ENCODE measurements at regions not wholly inside any gene's neighbourhood (a gene's known extent, or its start where the extent isn't known, plus 50 kb on each side); places are given as distances from the start of the nearest gene placed in this dataset.
A peak's percentile ranks its signal among the peaks of the same experiment; 100 is the strongest.

DNA sequence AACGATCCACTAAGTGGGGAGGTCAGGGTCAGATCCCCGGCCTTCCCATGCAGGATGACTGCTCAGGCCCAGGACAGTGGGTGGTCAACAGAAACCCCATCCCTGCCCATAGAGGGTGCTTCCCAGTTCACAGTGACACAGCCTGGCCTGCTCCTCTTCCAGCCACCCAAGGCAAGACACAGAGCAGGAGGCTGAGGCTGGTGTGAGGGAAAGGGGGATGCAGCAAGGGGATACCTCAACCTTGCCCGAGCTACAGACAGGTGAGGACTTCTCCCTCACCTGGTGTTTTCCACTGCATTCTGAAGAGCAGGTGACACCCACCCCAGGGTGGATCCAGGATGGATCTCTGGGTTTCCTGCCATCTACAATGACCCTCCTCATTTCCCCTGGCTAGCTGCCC is 106.7 kb downstream of the KIF26A start:
- Histone ChIP-seq H3K4me1 (replicated peaks in 1 of 2) (peaks cover 9 to 11% of the 10 kb centered on the region in 2 donors), H3K27ac (no peak overlapping the region), H3K4me3 (no peak overlapping the region)
- WGBS, 10 experiments, result 80 to 86% methylated on average over 1 of the region's 3 CpGs; no CpG with 5 or more reads in 8 of the 10 experiments
- in situ Hi-C loops (cut with MboI; ENCODE audit: low pct_unique_long_range_greater_than_20kb in 2 of 9, low sequenced_read_pairs in 9 of 9, unreplicated experiment in 9 of 9), result no loop called here
- no peak for ATAC-seq (replicated peaks in 6 of 8)

DNA sequence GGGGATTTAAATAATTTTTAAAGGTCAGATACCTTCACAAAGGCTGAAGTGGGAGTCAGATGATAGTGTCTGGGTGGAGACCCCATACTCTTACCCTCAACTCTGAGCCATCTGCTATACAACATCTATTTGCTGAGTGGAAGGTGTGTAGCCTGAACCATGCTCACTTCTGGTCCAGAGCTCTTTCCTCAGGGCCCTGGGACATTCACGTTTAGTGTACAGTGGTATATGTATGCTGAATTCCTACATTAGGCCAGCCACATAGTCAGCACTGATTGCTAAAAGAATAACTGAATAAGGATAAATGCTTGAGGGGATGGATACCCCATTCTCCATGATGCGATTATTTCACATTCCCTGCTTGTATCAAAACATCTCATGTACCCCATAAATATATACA is 107.3 kb downstream of the KIF26A start:
- in situ Hi-C loops (cut with MboI; ENCODE audit: low pct_unique_long_range_greater_than_20kb in 2 of 9, low sequenced_read_pairs in 9 of 9, unreplicated experiment in 9 of 9), result no loop called here
- WGBS, 10 experiments, result 0 to 94% (median 61%) methylated on average over 1 to 2 of the region's 2 CpGs
- H3K4me3 ChIP-seq, result no peak overlapping the region

DNA sequence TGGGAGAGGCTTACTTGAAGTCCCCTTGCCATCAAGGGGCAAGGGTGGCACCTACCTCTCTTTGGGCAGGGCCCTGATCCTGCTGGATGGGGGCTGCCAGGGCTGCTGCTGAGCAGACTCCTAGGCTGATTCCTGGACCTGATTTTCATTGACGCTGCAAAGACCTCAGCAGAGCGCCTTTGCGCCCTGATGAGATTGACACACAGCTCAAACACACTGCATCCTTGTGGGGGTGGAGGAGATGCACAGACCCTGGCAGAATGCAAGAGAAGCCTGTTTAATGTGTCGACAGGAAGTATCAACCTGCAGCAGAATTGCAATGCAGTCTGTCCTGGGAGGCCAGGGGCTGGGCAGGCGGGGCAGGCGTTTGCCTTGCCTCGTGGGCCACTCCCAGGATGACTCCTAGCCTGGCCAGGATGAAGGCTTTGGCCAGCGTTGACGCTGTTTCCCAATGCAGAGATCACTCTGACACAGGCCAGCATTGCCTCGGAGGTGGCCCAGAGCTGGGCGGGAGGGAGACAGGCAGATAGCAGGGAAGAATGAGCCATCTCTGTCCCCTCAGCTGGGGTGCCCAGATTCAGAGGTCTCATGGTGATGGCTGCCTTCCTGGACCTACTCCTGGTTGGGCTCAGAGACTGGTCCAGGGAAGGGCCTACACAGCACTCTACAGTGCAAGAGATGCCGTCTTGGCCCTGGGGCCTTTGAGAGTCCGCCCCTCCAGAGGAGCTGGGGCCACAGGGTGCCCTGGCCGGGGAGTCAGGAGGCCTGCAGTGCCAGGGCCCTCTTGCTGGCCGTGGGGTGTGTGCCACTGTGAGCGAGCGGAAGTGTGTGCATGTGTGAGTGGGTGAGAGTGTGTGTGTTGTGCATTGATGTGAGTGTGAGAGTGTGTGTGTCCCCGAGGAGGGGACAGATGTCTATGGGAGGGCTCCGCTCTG is 108.3 kb downstream of the KIF26A start:
- Histone ChIP-seq H3K27ac (no peak overlapping the region), H3K4me1 (replicated peaks in 1 of 2) (peaks cover 0 to 4% of the 10 kb centered on the region in 2 donors), H3K4me3 (no peak overlapping the region)
- peak in 2 of 8 experiments; percentile 21 to 81 for ATAC-seq (replicated peaks in 6 of 8)
- 17 to 94% (median 81%) methylated on average over 3 to 6 of the region's 19 CpGs; no CpG with 5 or more reads in 4 of the 10 experiments for WGBS, 10 experiments
- in situ Hi-C loops (cut with MboI; ENCODE audit: low pct_unique_long_range_greater_than_20kb in 2 of 9, low sequenced_read_pairs in 9 of 9, unreplicated experiment in 9 of 9), result no loop called here

More for the DNA sequence above, 107.3 kb downstream of the KIF26A start:
- Histone ChIP-seq H3K27ac (no peak overlapping the region), H3K4me1 (replicated peaks in 1 of 2) (peaks cover 3 to 4% of the 10 kb centered on the region in 2 donors)
- ATAC-seq (replicated peaks in 6 of 8), result no peak

DNA sequence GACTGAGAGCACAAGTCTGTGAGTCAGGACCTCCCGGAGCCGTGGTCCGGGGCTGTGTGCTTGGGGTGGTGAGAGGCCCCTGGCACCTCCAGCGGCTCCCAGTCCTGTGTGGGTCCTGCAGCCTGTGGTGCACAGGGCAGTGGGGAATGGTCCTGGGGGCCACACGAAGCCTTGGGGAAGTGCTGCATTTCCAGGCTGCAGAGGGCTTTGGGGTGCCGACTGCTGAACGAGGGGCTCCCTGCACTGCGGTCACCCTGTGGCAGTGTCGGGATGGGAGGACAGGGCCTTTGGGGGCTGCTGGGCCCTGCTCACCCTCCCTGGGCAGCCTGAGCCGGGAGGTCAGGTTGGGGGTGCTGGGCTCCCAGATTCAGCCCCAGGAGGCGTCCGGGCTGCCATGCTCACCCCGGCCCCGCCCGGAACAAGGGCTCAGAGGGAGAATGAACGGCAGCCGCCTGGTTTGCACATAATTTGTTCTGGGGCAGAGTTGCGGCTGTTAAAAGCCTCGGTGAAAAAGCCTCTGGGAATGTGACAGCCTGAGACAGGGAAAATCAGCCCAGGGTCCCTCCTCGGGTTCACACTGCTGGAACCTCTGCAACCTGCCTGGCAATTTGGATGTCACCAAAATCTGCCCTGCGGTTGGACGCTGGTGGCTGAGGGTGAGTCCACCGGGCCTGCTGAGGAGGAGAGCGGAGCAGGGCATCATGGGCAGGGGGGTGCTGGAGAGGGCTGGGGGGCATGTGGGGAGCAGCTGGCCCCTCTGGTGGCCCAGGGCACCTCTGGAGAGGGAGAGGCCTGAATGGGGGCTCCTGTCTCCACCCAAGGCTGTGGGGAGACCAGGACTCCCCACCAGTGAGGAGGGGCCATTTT is 109.2 kb downstream of the KIF26A start:
- WGBS, 10 experiments, result 15 to 80% (median 77%) methylated on average over 1 to 10 of the region's 24 CpGs; no CpG with 5 or more reads in 6 of the 10 experiments
- no peak for ATAC-seq (replicated peaks in 6 of 8)
- Histone ChIP-seq H3K4me3 (no peak overlapping the region), H3K4me1 (replicated peaks in 1 of 2) (peaks cover 0 to 4% of the 10 kb centered on the region in 2 donors), H3K27ac (no peak overlapping the region)
- in situ Hi-C loops (cut with MboI; ENCODE audit: low pct_unique_long_range_greater_than_20kb in 2 of 9, low sequenced_read_pairs in 9 of 9, unreplicated experiment in 9 of 9), result no loop called here

DNA sequence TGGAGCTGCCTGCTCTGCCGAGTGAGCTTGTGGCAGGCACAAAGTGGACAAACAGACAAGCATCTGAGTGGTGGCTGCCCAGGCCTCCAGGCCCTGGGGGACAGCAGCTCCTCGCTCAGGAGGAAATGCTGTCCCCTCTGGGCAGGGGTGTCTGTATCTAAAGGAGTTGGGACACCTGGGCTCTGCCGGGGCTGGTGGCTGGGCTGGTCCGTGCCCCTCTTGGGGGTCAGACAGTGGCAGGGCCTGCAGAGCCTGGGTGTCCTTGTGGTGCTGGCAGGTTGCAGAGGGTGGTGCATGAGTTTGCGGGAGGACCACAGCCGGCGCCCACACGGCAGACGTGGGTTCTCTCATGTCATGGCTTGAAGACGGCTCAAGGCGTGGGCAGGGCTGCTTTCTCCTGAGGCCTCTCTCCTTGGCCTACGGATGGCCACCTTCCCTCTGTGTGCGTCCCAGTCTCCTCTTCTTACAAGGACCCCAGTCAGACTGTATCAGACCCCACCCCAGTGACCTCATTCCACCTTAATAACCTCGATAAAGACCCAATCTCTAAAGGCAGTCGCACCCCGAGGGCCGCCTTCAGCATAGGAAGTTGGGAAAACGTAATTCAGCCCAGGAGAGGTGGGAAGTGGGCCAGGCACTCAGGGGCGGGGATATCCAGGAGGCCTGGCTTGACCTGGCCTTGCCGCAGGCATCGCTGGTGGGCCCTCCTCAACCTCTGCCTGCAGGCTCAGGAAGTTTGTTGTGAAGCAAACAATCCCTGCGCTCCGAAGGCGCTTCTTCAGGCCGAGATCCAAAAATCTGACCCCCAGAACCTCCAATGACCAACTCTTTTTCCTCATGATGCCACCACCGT is 110.0 kb downstream of the KIF26A start:
- no peak overlapping the region for H3K4me3 ChIP-seq
- no peak overlapping the region for H3K27ac ChIP-seq
- in situ Hi-C loops (cut with MboI; ENCODE audit: low pct_unique_long_range_greater_than_20kb in 2 of 9, low sequenced_read_pairs in 9 of 9, unreplicated experiment in 9 of 9), result no loop called here
- peaks cover 0 to 4% of the 10 kb centered on the region in 2 donors for H3K4me1 ChIP-seq (replicated peaks in 1 of 2)
- ATAC-seq (replicated peaks in 6 of 8), result no peak
- WGBS, 10 experiments, result 51 to 100% (median 91%) methylated on average over 1 to 11 of the region's 26 CpGs; no CpG with 5 or more reads in 3 of the 10 experiments

DNA sequence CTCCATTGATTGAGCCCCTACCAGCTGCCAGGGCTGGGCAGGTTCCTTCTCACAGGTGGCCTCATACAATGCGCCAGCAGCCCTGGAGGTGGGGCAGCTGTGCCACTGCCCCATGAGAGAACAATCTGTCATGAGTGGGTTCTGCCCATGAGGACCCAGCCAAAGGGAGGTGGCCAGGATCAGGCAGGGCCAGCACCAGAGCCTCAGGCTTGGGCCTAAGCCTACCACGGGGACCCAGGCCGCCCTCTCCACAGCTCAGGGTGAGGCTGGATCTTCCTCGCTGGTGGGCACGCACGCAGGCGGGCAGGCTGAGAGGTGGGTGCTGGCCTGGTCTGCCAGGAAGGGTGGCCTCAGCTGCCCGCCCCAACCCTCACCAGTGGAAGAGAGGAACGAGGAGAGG is 110.7 kb downstream of the KIF26A start:
- no peak overlapping the region for H3K27ac ChIP-seq
- in situ Hi-C loops (cut with MboI; ENCODE audit: low pct_unique_long_range_greater_than_20kb in 2 of 9, low sequenced_read_pairs in 9 of 9, unreplicated experiment in 9 of 9), result no loop called here
- WGBS, 10 experiments, result 73 to 100% (median 100%) methylated on average over 2 to 7 of the region's 9 CpGs; no CpG with 5 or more reads in 5 of the 10 experiments
- H3K4me3 ChIP-seq, result no peak overlapping the region
- H3K4me1 ChIP-seq (replicated peaks in 1 of 2), result peaks cover 6 to 8% of the 10 kb centered on the region in 2 donors
- no peak for ATAC-seq (replicated peaks in 6 of 8)

DNA sequence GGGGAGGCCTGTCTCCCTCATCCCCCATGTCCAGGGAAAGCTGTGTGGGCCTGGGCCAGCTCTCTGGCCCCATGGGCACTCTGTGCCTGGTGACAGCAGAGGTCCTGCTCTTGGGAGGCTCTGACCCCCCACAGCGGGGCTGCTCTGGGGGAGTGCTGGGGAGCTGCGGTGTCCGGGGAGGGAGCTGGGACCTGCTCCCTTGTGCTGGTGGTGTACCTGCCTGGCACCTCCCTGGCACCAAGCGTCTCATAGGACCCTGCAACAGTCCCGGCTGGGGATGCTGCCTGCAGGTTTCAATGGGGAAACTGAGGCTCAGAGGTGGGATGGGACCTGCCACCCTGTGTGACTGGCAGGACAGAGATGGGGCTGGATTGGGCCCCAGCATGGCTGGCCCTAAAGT is 111.3 kb downstream of the KIF26A start:
- in situ Hi-C loops (cut with MboI; ENCODE audit: low pct_unique_long_range_greater_than_20kb in 2 of 9, low sequenced_read_pairs in 9 of 9, unreplicated experiment in 9 of 9), result no loop called here
- no peak for ATAC-seq (replicated peaks in 6 of 8)

DNA sequence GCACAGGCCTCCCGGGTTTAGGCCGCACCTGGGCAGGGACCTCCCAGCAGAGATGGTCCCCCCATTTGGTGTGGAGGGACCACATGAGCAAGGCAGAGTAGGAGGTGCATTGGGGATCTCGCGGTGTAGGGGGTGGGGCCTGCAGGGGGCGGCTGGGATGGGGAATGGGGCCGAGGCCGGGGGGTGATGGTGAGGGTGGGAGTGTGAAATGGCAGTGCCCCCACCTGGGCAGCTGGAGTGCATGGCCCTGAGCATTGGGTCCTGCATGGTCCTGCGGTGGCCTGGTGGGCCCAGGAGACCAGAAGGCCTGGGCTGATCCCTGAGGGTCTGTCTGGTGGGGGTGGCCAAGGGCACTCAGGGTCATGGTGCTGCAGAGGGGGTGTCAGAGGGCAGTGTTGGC is 111.8 kb downstream of the KIF26A start:
- Histone ChIP-seq H3K4me3 (no peak overlapping the region), H3K4me1 (replicated peaks in 1 of 2) (peaks cover 16 to 17% of the 10 kb centered on the region in 2 donors), H3K27ac (no peak overlapping the region)
- no CpG with 5 or more reads among the region's 8 CpGs for WGBS, 10 experiments
- ATAC-seq (replicated peaks in 6 of 8), result no peak
- in situ Hi-C loops (cut with MboI; ENCODE audit: low pct_unique_long_range_greater_than_20kb in 2 of 9, low sequenced_read_pairs in 9 of 9, unreplicated experiment in 9 of 9), result no loop called here

More for the DNA sequence above, 111.3 kb downstream of the KIF26A start:
- no peak overlapping the region for H3K27ac ChIP-seq
- H3K4me3 ChIP-seq, result no peak overlapping the region
- no CpG with 5 or more reads among the region's 5 CpGs for WGBS, 10 experiments
- peaks cover 12% of the 10 kb centered on the region in 2 donors for H3K4me1 ChIP-seq (replicated peaks in 1 of 2)

DNA sequence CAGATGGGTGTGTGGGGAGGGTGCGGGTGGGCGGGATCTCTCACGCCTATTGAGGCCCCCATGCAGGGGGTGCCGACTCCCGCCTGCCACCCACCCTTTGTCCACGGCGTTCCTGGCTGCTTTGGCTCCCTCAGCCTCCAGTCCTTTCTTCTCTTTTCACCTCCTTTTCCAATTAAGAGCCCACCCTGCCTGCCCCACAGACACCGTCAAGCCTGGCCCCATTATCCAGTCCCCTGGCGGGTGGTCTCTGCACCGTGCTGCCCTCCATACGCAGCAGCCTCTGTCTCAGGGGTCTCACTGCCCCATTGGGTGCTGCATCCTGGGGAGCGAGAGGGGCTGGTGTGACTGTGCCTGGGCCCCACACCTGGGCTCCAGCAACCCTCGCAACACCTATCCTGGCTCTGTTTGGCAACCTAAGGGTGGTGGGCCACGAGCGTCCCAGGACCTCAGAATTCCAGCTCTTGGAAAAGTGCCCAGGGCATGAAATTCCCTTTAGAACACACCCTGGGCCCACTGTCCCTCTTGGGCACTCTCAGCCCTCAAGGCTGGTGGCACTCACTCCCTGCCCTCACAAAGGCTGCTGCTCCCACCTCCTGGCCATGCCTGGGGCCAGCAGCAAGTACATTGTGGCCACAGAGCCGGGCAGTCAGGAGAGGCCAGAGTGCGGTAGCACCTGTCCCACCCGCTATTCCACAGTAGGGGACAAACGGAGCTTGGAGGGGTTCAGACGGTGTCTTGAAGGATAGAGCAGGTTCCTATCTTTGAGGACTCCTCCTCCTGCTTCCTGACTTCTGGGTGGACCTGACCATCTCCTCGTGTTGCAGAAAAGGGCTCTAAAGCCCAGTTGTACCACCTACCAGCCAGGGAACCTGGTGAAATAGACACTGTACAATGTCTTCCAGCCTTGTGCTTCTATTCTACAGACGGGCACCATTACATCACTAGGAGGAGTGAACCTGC is 114.1 kb downstream of the KIF26A start:
- peak in 4 of 8 experiments; percentile 33 to 68 (median 52) for ATAC-seq (replicated peaks in 6 of 8)
- WGBS, 10 experiments, result 20 to 88% (median 70%) methylated on average over 1 to 4 of the region's 22 CpGs; no CpG with 5 or more reads in 4 of the 10 experiments
- H3K27ac ChIP-seq, result no peak overlapping the region
- in situ Hi-C loops (cut with MboI; ENCODE audit: low pct_unique_long_range_greater_than_20kb in 2 of 9, low sequenced_read_pairs in 9 of 9, unreplicated experiment in 9 of 9), result no loop called here
- H3K4me1 ChIP-seq (replicated peaks in 1 of 2), result peaks cover 18% of the 10 kb centered on the region in 2 donors
- H3K4me3 ChIP-seq, result no peak overlapping the region

DNA sequence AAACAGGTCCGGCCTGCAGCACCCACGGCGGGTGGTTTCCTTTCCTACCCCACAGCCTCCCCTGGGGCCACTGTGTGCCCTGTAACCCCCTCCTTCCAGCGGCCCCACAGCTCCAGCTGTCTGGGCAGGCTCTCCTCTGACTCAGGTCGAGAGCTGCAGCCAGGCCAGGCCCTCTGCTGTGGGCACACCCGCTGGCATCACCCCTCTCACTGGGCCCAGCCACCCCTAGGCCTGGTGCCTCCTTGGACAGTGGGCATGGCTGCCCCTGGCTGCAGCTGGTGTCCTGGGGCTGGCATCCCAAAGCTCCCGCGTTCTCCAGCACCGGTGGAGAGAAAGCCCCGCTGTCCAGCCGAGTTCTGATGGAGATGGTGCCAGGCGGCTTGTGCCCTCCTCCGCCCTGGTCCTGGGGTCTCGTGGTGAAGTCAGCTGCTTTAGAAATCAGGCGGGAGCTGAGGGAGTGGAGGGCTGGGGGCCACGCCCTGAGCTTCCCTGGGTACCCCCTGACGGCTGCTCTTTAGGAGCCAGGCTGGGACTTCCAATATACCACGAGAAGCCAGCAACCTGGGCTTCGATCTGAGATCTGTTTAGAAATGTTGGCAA is 114.9 kb downstream of the KIF26A start:
- WGBS, 10 experiments, result 50 to 89% (median 77%) methylated on average over 2 to 12 of the region's 19 CpGs; no CpG with 5 or more reads in 4 of the 10 experiments
- in situ Hi-C loops (cut with MboI; ENCODE audit: low pct_unique_long_range_greater_than_20kb in 2 of 9, low sequenced_read_pairs in 9 of 9, unreplicated experiment in 9 of 9), result no loop called here
- Histone ChIP-seq H3K27ac (no peak overlapping the region), H3K4me1 (replicated peaks in 1 of 2) (peaks cover 18% of the 10 kb centered on the region in 2 donors), H3K4me3 (no peak overlapping the region)
- no peak for ATAC-seq (replicated peaks in 6 of 8)

DNA sequence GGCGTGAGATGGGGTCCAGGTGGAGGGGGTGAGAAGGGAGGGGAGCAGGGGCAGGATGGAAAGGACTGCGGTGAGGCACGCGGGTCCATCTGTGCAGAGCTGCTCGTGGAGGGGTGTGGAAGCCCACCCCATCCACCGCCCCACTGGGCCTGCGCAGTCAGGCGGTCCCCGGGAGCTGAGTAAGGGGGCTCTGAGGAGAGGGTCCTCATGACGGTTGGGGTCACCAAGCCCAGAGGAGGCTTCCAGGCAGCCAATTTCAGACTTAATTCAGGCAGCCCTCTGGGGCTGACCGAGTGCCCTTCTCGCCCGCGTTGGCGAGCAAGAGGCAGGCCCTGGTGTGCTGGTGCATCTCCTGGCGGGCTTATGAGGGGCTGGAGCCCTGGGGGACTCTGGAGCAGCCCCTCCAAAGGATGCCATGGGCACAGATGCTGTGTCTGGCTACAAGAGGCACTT is 115.5 kb downstream of the KIF26A start:
- WGBS, 10 experiments, result 0 to 100% (median 80%) methylated on average over 1 of the region's 16 CpGs; no CpG with 5 or more reads in 7 of the 10 experiments
- in situ Hi-C loops (cut with MboI; ENCODE audit: low pct_unique_long_range_greater_than_20kb in 2 of 9, low sequenced_read_pairs in 9 of 9, unreplicated experiment in 9 of 9), result no loop called here
- no peak overlapping the region for H3K27ac ChIP-seq
- H3K4me3 ChIP-seq, result no peak overlapping the region
- no peak for ATAC-seq (replicated peaks in 6 of 8)
- H3K4me1 ChIP-seq (replicated peaks in 1 of 2), result peaks cover 18% of the 10 kb centered on the region in 2 donors

Data from motor neuron (in vitro differentiated cells).